SU-DHL-6 (cell line): ENCODE measurements at regions not wholly inside any gene's neighbourhood (a gene's known extent, or its start where the extent isn't known, plus 50 kb on each side); places are given as distances from the start of the nearest gene placed in this dataset.

Source experiments
- EZH2phosphoT487 ChIP-seq: fragments of 200-600 bp; sonication (generic), shearing (Covaris generic); conservative IDR thresholded peaks from 2 replicates; pipeline ENCODE4 v1.6.1; 2018; ENCODE audit warnings: mild to moderate bottlenecking, antibody characterized with exemption, low read length, moderate library complexity, mixed read lengths
- TF ChIP-seq, protein P1 (sequence below): fragments of 200-600 bp; sonication (generic); IDR thresholded peaks from one replicate; pipeline ENCODE4 v1.5.1; 2017; ENCODE audit warnings: antibody characterized with exemption, mild to moderate bottlenecking, low read length, moderate library complexity; ENCODE audit not compliant: insufficient read depth, poor library complexity, severe bottlenecking

DNA sequence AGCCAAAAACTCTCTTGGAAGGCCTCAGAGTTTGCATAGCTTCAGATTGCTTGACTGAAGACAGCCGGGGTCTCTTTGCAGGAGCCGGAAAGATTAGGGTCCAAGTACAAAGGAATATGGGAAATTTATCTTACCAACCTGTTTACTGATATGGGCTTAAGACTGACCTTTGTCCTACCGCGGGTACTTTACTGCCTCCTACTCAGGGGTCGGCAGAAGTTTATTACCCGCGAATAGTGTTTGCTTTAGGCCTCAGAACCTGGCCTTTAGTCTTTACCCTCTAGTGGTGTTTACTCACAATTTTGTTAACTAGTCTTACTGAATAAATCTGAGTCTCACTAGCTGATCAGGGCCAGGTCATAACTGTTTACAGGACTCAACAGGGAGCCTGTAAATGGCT lies 765.4 kb upstream of the SPRY2 start:
- TF ChIP-seq, protein P1, sequence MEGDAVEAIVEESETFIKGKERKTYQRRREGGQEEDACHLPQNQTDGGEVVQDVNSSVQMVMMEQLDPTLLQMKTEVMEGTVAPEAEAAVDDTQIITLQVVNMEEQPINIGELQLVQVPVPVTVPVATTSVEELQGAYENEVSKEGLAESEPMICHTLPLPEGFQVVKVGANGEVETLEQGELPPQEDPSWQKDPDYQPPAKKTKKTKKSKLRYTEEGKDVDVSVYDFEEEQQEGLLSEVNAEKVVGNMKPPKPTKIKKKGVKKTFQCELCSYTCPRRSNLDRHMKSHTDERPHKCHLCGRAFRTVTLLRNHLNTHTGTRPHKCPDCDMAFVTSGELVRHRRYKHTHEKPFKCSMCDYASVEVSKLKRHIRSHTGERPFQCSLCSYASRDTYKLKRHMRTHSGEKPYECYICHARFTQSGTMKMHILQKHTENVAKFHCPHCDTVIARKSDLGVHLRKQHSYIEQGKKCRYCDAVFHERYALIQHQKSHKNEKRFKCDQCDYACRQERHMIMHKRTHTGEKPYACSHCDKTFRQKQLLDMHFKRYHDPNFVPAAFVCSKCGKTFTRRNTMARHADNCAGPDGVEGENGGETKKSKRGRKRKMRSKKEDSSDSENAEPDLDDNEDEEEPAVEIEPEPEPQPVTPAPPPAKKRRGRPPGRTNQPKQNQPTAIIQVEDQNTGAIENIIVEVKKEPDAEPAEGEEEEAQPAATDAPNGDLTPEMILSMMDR: no peak
- no peak for TF ChIP-seq EZH2phosphoT487
